A549 (cell line): ENCODE measurements at regions not wholly inside any gene's neighbourhood (a gene's known extent, or its start where the extent isn't known, plus 50 kb on each side); places are given as distances from the start of the nearest gene placed in this dataset.

Experiments used
- ATAC-seq, 2 experiments: fragments of 200-7000 bp in 1 of 2; fragments of >200 bp in 1 of 2; cut with Nextera tagmentation in 1 of 2; cut with Tn5 transposase in 1 of 2; 3 replicates each; pipeline versions ENCODE4 v1.8.0 to v1.9.1; 2018 to 2020; ENCODE audit warnings: mild to moderate bottlenecking in 1 of 2, moderate library complexity in 1 of 2
- CTCF ChIA-PET: fragments of 300-600 bp; sonication (Branson Sonifier 250); formaldehyde crosslinking; extraction: SDS; loops from one replicate; lab custom pipeline; 2021; ENCODE audit warnings: antibody characterized with exemption, inconsistent platforms; lab: Yijun Ruan, JAX
- POLR2A ChIA-PET: fragments of 350-600 bp; formaldehyde crosslinking; extraction: SDS; loops from one replicate; lab custom pipeline; 2021; ENCODE audit warnings: antibody characterized with exemption, inconsistent platforms; lab: Yijun Ruan, JAX
- DNase-seq, 2 experiments: peaks; one replicate each; pipeline versions ENCODE4 v3.0.0 to v3.0.0-alpha.2; 2011 to 2016; ENCODE audit warnings: low read depth in 1 of 2, low spot score in 1 of 2
- FAIRE-seq: peaks from 2 replicates; lab custom pipeline; 2011; peaks lifted over from hg19 to GRCh38; lab: Jason Lieb, UNC
- H3K27ac ChIP-seq, 2 experiments: fragments of >200 bp; sonication (Bioruptor Twin); formaldehyde crosslinking; 3 replicates each; pipeline ENCODE4 v1.5.1; 2016 to 2017
- H3K4me1 ChIP-seq: fragments of >200 bp; sonication (Bioruptor Twin); formaldehyde crosslinking; 3 replicates; pipeline ENCODE4 v1.6.1; 2016
- H3K4me2 ChIP-seq: fragments of >200 bp; sonication (Bioruptor Twin); formaldehyde crosslinking; 3 replicates; pipeline ENCODE4 v1.6.1; 2016
- H3K4me3 ChIP-seq: fragments of >200 bp; sonication (Bioruptor Twin); formaldehyde crosslinking; 3 replicates; pipeline ENCODE4 v1.5.1; 2016
- H3K9me3 ChIP-seq: fragments of >200 bp; sonication (Bioruptor Twin); formaldehyde crosslinking; 3 replicates; pipeline ENCODE4 v1.6.1; 2016
- CBX2 ChIP-seq: fragments of 200-600 bp; sonication (generic); IDR thresholded peaks from 2 replicates; pipeline ENCODE4 v1.6.1; 2016; ENCODE audit warnings: low read depth, mild to moderate bottlenecking, borderline replicate concordance
- FOSB ChIP-seq: fragments of 250-450 bp; sonication (Bioruptor Pico); IDR thresholded peaks from 2 replicates; pipeline ENCODE4 v1.5.0; 2020; ENCODE audit warnings: mild to moderate bottlenecking, moderate library complexity
- FOSL2 ChIP-seq, 2 experiments: fragments of 450-650 bp in 1 of 2; fragments of >200 bp in 1 of 2; sonication (Bioruptor Twin) in 1 of 2; formaldehyde crosslinking; IDR thresholded peaks; 2 replicates each; pipeline versions ENCODE4 v1.5.0 to v1.6.1; 2016 to 2020; ENCODE audit warnings: mild to moderate bottlenecking in 1 of 2, moderate library complexity in 1 of 2
- GATA3 ChIP-seq: IDR thresholded peaks from 2 replicates; pipeline ENCODE4 v1.6.1; 2012; ENCODE audit warnings: borderline replicate concordance
- HEYL ChIP-seq: fragments of 250-450 bp; sonication (Bioruptor Pico); IDR thresholded peaks from 2 replicates; pipeline ENCODE4 v1.8.0; 2021; ENCODE audit warnings: mild to moderate bottlenecking, moderate library complexity
- HOXA7 ChIP-seq: fragments of 250-450 bp; sonication (Bioruptor Pico); IDR thresholded peaks from 2 replicates; pipeline ENCODE4 v1.5.0; 2020; ENCODE audit warnings: mild to moderate bottlenecking, moderate library complexity
- KDM1A ChIP-seq: fragments of 200-600 bp; sonication (generic); IDR thresholded peaks from 2 replicates; pipeline ENCODE4 v1.6.1; 2016; ENCODE audit warnings: low read depth, mild to moderate bottlenecking
- MAZ ChIP-seq: fragments of 150-350 bp; IDR thresholded peaks from 2 replicates; pipeline ENCODE4 v1.6.1; 2014; ENCODE audit warnings: antibody characterized with exemption, low read depth, low read length, borderline replicate concordance
- NFE2L2 ChIP-seq: fragments of 150-350 bp; conservative IDR thresholded peaks from 2 replicates; pipeline ENCODE4 v1.6.1; 2014; ENCODE audit warnings: low read length
- NR3C1 ChIP-seq: fragments of >200 bp; sonication (Bioruptor Twin); formaldehyde crosslinking; IDR thresholded peaks from 3 replicates; pipeline ENCODE4 v1.6.1; 2017
- PHF8 ChIP-seq: fragments of 200-600 bp; sonication (generic); IDR thresholded peaks from 2 replicates; pipeline ENCODE4 v1.6.1; 2016; ENCODE audit warnings: low read depth, mild to moderate bottlenecking, antibody characterized with exemption, moderate library complexity, borderline replicate concordance
- SREBF2 ChIP-seq: fragments of 450-650 bp; IDR thresholded peaks from 2 replicates; pipeline ENCODE4 v1.6.1; 2014; ENCODE audit warnings: mild to moderate bottlenecking, moderate library complexity
- WGBS: methylation state at CpG from one replicate; pipeline ENCODE4 v1.1.6; 2017; ENCODE audit errors: missing lambda C conversion rate; 5-methylcytosine and 5-hydroxymethylcytosine counted together
- TF ChIP-seq, protein P1 (sequence below): fragments of 200-600 bp; sonication (generic); IDR thresholded peaks from 2 replicates; pipeline ENCODE4 v1.6.1; 2016; ENCODE audit warnings: antibody characterized with exemption, mild to moderate bottlenecking, moderate library complexity
- TF ChIP-seq, protein P2 (sequence below): fragments of >200 bp; sonication (Bioruptor Twin); formaldehyde crosslinking; IDR thresholded peaks from 3 replicates; pipeline ENCODE4 v1.5.1; 2016
- TF ChIP-seq, protein P3 (sequence below): fragments of 250-450 bp; sonication (Bioruptor Pico); IDR thresholded peaks from 2 replicates; pipeline ENCODE4 v1.5.0; 2021; ENCODE audit warnings: mild to moderate bottlenecking, moderate library complexity, borderline replicate concordance
- TF ChIP-seq, protein P4 (sequence below): IDR thresholded peaks from 2 replicates; pipeline ENCODE4 v1.6.1; 2012
- TF ChIP-seq, protein P5 (sequence below): fragments of >200 bp; sonication (Bioruptor Twin); formaldehyde crosslinking; IDR thresholded peaks from 3 replicates; pipeline ENCODE4 v1.6.1; 2016

DNA sequence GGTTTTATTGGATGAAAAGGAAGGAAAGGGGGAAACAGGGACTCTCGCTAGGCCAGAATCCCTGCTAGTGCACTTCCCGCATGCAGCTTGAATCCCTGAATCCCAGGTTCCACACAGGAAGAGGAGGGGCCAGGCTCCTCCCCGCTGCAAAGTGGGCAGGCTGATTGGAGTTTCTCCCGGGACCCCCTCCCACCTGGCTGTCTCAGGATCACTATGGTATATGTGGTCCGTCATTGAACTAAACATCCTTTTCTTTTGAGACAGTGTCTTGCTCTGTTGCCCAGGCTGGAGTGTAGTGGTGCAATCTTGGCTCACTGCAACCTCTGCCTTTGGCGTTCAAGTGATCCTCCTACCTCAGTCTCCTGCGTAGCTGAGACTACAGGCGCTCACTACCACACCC lies 70.7 kb downstream of the FAM50B start:
- Histone ChIP-seq H3K4me1 (peaks cover 9% of the 10 kb centered on the region; the same call in 1 of the 3 replicates), H3K27ac (peak overlapping the region; percentile 50 to 56; a peak in 4 of 6 replicates), H3K4me2 (peak overlapping the region; percentile 14; the same call in 1 of the 3 replicates), H3K9me3 (peaks cover 18% of the 10 kb centered on the region; the same call in 2 of the 3 replicates), H3K4me3 (no peak overlapping the region)
- WGBS = 94% methylated on average over 8 of the region's 8 CpGs
- ATAC-seq = no peak
- TF ChIP-seq, protein P1, sequence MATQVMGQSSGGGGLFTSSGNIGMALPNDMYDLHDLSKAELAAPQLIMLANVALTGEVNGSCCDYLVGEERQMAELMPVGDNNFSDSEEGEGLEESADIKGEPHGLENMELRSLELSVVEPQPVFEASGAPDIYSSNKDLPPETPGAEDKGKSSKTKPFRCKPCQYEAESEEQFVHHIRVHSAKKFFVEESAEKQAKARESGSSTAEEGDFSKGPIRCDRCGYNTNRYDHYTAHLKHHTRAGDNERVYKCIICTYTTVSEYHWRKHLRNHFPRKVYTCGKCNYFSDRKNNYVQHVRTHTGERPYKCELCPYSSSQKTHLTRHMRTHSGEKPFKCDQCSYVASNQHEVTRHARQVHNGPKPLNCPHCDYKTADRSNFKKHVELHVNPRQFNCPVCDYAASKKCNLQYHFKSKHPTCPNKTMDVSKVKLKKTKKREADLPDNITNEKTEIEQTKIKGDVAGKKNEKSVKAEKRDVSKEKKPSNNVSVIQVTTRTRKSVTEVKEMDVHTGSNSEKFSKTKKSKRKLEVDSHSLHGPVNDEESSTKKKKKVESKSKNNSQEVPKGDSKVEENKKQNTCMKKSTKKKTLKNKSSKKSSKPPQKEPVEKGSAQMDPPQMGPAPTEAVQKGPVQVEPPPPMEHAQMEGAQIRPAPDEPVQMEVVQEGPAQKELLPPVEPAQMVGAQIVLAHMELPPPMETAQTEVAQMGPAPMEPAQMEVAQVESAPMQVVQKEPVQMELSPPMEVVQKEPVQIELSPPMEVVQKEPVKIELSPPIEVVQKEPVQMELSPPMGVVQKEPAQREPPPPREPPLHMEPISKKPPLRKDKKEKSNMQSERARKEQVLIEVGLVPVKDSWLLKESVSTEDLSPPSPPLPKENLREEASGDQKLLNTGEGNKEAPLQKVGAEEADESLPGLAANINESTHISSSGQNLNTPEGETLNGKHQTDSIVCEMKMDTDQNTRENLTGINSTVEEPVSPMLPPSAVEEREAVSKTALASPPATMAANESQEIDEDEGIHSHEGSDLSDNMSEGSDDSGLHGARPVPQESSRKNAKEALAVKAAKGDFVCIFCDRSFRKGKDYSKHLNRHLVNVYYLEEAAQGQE = no peak
- TF ChIP-seq HOXA7 (CRISPR knock-in tag) = no peak
- TF ChIP-seq PHF8 = no peak
- TF ChIP-seq, protein P2, sequence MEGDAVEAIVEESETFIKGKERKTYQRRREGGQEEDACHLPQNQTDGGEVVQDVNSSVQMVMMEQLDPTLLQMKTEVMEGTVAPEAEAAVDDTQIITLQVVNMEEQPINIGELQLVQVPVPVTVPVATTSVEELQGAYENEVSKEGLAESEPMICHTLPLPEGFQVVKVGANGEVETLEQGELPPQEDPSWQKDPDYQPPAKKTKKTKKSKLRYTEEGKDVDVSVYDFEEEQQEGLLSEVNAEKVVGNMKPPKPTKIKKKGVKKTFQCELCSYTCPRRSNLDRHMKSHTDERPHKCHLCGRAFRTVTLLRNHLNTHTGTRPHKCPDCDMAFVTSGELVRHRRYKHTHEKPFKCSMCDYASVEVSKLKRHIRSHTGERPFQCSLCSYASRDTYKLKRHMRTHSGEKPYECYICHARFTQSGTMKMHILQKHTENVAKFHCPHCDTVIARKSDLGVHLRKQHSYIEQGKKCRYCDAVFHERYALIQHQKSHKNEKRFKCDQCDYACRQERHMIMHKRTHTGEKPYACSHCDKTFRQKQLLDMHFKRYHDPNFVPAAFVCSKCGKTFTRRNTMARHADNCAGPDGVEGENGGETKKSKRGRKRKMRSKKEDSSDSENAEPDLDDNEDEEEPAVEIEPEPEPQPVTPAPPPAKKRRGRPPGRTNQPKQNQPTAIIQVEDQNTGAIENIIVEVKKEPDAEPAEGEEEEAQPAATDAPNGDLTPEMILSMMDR = no peak
- TF ChIP-seq, protein P3, sequence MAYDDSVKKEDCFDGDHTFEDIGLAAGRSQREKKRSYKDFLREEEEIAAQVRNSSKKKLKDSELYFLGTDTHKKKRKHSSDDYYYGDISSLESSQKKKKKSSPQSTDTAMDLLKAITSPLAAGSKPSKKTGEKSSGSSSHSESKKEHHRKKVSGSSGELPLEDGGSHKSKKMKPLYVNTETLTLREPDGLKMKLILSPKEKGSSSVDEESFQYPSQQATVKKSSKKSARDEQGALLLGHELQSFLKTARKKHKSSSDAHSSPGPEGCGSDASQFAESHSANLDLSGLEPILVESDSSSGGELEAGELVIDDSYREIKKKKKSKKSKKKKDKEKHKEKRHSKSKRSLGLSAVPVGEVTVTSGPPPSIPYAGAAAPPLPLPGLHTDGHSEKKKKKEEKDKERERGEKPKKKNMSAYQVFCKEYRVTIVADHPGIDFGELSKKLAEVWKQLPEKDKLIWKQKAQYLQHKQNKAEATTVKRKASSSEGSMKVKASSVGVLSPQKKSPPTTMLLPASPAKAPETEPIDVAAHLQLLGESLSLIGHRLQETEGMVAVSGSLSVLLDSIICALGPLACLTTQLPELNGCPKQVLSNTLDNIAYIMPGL (CRISPR knock-in tag) = no peak
- TF ChIP-seq NR3C1 = no peak
- no peak for TF ChIP-seq MAZ
- no peak for TF ChIP-seq GATA3
- TF ChIP-seq, protein P4, sequence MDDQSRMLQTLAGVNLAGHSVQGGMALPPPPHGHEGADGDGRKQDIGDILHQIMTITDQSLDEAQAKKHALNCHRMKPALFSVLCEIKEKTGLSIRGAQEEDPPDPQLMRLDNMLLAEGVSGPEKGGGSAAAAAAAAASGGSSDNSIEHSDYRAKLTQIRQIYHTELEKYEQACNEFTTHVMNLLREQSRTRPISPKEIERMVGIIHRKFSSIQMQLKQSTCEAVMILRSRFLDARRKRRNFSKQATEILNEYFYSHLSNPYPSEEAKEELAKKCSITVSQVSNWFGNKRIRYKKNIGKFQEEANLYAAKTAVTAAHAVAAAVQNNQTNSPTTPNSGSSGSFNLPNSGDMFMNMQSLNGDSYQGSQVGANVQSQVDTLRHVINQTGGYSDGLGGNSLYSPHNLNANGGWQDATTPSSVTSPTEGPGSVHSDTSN = no peak
- TF ChIP-seq FOSL2 (IDR thresholded peaks at IDR 0.05) = no peak
- no peak for TF ChIP-seq FOSL2 (CRISPR knock-in tag; IDR thresholded peaks at IDR 0.05)
- no peak for TF ChIP-seq HEYL
- no peak for TF ChIP-seq NFE2L2
- no peak for TF ChIP-seq KDM1A
- no peak for TF ChIP-seq SREBF2
- no peak for TF ChIP-seq CBX2
- TF ChIP-seq, protein P5, sequence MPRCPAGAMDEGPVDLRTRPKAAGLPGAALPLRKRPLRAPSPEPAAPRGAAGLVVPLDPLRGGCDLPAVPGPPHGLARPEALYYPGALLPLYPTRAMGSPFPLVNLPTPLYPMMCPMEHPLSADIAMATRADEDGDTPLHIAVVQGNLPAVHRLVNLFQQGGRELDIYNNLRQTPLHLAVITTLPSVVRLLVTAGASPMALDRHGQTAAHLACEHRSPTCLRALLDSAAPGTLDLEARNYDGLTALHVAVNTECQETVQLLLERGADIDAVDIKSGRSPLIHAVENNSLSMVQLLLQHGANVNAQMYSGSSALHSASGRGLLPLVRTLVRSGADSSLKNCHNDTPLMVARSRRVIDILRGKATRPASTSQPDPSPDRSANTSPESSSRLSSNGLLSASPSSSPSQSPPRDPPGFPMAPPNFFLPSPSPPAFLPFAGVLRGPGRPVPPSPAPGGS = no peak
- TF ChIP-seq FOSB (CRISPR knock-in tag) = no peak
- no peak for DNase-seq
- FAIRE-seq = no peak
- POLR2A ChIA-PET = interaction anchor here (0.6 kb wide), 1 partner anchor 921 kb away, joined by 3 read pairs; no protein-coding TSS in a partner anchor
- CTCF ChIA-PET = interaction anchor here (0.7 to 5.0 kb wide), 3 partner anchors 8 to 70 kb away, joined by 3 to 26 read pairs (median 3); partner anchors contain the start of gene FAM50B
